ENCODE measurements at regions not wholly inside any gene's neighbourhood (a gene's known extent, or its start where the extent isn't known, plus 50 kb on each side); places are given as distances from the start of the nearest gene placed in this dataset.
A peak's percentile ranks its signal among the peaks of the same experiment; 100 is the strongest.

GRCh38 chr5:93926831-93927620, 185.6 kb upstream of the POU5F2 start:
- no peak for DNase-seq

- DNase-seq = no peak
Observed at GRCh38 chr5:93925321-93925720, 183.9 kb upstream of the POU5F2 start.

GRCh38 chr5:93924628-93925027, 183.2 kb upstream of the POU5F2 start:
- DNase-seq = no peak

GRCh38 chr5:93922551-93922950, 181.2 kb upstream of the POU5F2 start:
- DNase-seq = no peak

GRCh38 chr5:93921001-93921400, 179.6 kb upstream of the POU5F2 start:
- DNase-seq = no peak

- DNase-seq = no peak
Observed at GRCh38 chr5:93916872-93917271, 175.5 kb upstream of the POU5F2 start.

- DNase-seq = peak; percentile 56
Observed at GRCh38 chr5:93915142-93915553, 173.7 kb upstream of the POU5F2 start.

- DNase-seq = no peak
Observed at GRCh38 chr5:93911609-93912008, 170.2 kb upstream of the POU5F2 start.

- DNase-seq = no peak
Observed at GRCh38 chr5:93909356-93909755, 168.0 kb upstream of the POU5F2 start.

- no peak for DNase-seq
Observed at GRCh38 chr5:93904917-93905316, 163.5 kb upstream of the POU5F2 start.

GRCh38 chr5:93902288-93902687, 160.9 kb upstream of the POU5F2 start:
- no peak for DNase-seq

GRCh38 chr5:93899026-93899600, 157.7 kb upstream of the POU5F2 start:
- DNase-seq = peak; percentile 14

- no peak for DNase-seq
Observed at GRCh38 chr5:93894601-93895354, 153.4 kb upstream of the POU5F2 start.

GRCh38 chr5:93893075-93893474, 151.7 kb upstream of the POU5F2 start:
- no peak for DNase-seq

GRCh38 chr5:93892481-93892880, 151.1 kb upstream of the POU5F2 start:
- no peak for DNase-seq

- DNase-seq = no peak
Observed at GRCh38 chr5:93891491-93892480, 150.4 kb upstream of the POU5F2 start.

- no peak for DNase-seq
Observed at GRCh38 chr5:93890657-93891056, 149.3 kb upstream of the POU5F2 start.

- no peak for DNase-seq
Observed at GRCh38 chr5:93887678-93888077, 146.3 kb upstream of the POU5F2 start.

- no peak for DNase-seq
Observed at GRCh38 chr5:93886917-93887361, 145.5 kb upstream of the POU5F2 start.

- DNase-seq = no peak
Observed at GRCh38 chr5:93886098-93886806, 144.9 kb upstream of the POU5F2 start.

GRCh38 chr5:93884254-93884653, 142.9 kb upstream of the POU5F2 start:
- DNase-seq = no peak

- DNase-seq = no peak
Observed at GRCh38 chr5:93883459-93883858, 142.1 kb upstream of the POU5F2 start.

Data from activated CD4-positive, alpha-beta T cell treated with anti-CD3 and anti-CD28 coated beads, Interleukin-10, Interleukin-2, amounts not matched to agents 100 ng/mL and 50 ng/mL, durations not matched to agents 16 hours and 8 hours (primary cell).